H1 (cell line): ENCODE measurements at regions not wholly inside any gene's neighbourhood (a gene's known extent, or its start where the extent isn't known, plus 50 kb on each side); places are given as distances from the start of the nearest gene placed in this dataset.

Experiments used
- CTCF ChIA-PET: fragments of 300-600 bp; sonication (Branson Sonifier 250); formaldehyde crosslinking; loops from one replicate; lab custom pipeline; 2021; ENCODE audit not compliant: partially characterized antibody; lab: Charles Lee
- POLR2A ChIA-PET: fragments of 300-600 bp; sonication (Branson Sonifier 250); formaldehyde crosslinking; loops from one replicate; lab custom pipeline; 2021; ENCODE audit warnings: inconsistent platforms; ENCODE audit not compliant: partially characterized antibody; lab: Charles Lee
- DNase-seq, 2 experiments: peaks; one replicate each; pipeline versions ENCODE4 v3.0.0 to v3.0.0-alpha.2; 2010 to 2022; ENCODE audit warnings: low spot score in 2 of 2, low read depth in 1 of 2, mixed read lengths in 1 of 2
- FAIRE-seq: peaks from 2 replicates; lab custom pipeline; 2011; peaks lifted over from hg19 to GRCh38; lab: Jason Lieb, UNC
- H2AFZ ChIP-seq: 2 replicates; pipeline ENCODE4 v1.8.1; 2012; ENCODE audit warnings: low read length, inconsistent platforms
- H2AK5ac ChIP-seq: 2 replicates; pipeline ENCODE4 v1.6.1; 2013; ENCODE audit warnings: low read depth, low read length
- H2BK120ac ChIP-seq: replicated peaks from 2 replicates; pipeline ENCODE3; 2013; ENCODE audit warnings: low read depth, low read length, inconsistent platforms
- H2BK12ac ChIP-seq: 2 replicates; pipeline ENCODE4 v1.6.1; 2013; ENCODE audit warnings: low read depth, low read length
- H2BK15ac ChIP-seq: 2 replicates; pipeline ENCODE4 v1.6.1; 2013; ENCODE audit warnings: low read length
- H2BK20ac ChIP-seq: 2 replicates; pipeline ENCODE4 v1.6.1; 2013; ENCODE audit warnings: low read length
- H2BK5ac ChIP-seq: 2 replicates; pipeline ENCODE4 v1.6.1; 2013; ENCODE audit warnings: low read depth, low read length
- H3K14ac ChIP-seq: 2 replicates; pipeline ENCODE4 v1.6.1; 2013; ENCODE audit warnings: inconsistent platforms; ENCODE audit not compliant: insufficient read length
- H3K18ac ChIP-seq: 2 replicates; pipeline ENCODE4 v1.6.1; 2013; ENCODE audit warnings: low read length; ENCODE audit errors: extremely low read depth
- H3K23ac ChIP-seq: 2 replicates; pipeline ENCODE4 v1.6.1; 2013; ENCODE audit warnings: inconsistent platforms; ENCODE audit not compliant: insufficient read length
- H3K23me2 ChIP-seq: 2 replicates; pipeline ENCODE4 v1.6.1; 2013; ENCODE audit warnings: low read depth, low read length
- H3K27ac ChIP-seq: 2 replicates; pipeline ENCODE4 v1.6.1; 2011; ENCODE audit warnings: low read depth, low read length, inconsistent platforms
- H3K27me3 ChIP-seq, 4 experiments: replicated peaks in 1 of 4; 1 replicate in 1 of 4; 2 replicates in 3 of 4; pipeline versions ENCODE4 v1.6.1 to v1.8.1; 2011 to 2013; ENCODE audit warnings: low read length in 3 of 4, mild to moderate bottlenecking in 3 of 4, inconsistent platforms in 2 of 4, mixed read lengths in 2 of 4, moderate library complexity in 1 of 4; ENCODE audit not compliant: control insufficient read depth in 3 of 4, insufficient read depth in 3 of 4; ENCODE audit errors: extremely low read depth in 1 of 4
- H3K36me3 ChIP-seq, 4 experiments: 2 replicates each; pipeline versions ENCODE4 v1.6.1 to v1.8.1; 2011 to 2013; ENCODE audit warnings: mild to moderate bottlenecking in 4 of 4, low read length in 3 of 4, moderate library complexity in 2 of 4, control low read depth in 1 of 4, inconsistent platforms in 1 of 4; ENCODE audit not compliant: insufficient read depth in 4 of 4, control insufficient read depth in 2 of 4
- H3K4ac ChIP-seq: replicated peaks from 2 replicates; pipeline ENCODE3; 2013; ENCODE audit warnings: low read length, low read depth, mixed read lengths, inconsistent platforms; ENCODE audit not compliant: insufficient read length
- H3K4me1 ChIP-seq, 4 experiments: replicated peaks in 1 of 4; 1 replicate in 1 of 4; 2 replicates in 3 of 4; pipeline versions ENCODE4 v1.6.1 to v1.8.1; 2011 to 2013; ENCODE audit warnings: low read length in 3 of 4, inconsistent platforms in 2 of 4, mixed read lengths in 1 of 4; ENCODE audit not compliant: insufficient read depth in 4 of 4, control insufficient read depth in 3 of 4
- H3K4me2 ChIP-seq, 2 experiments: 2 replicates each; pipeline versions ENCODE4 v1.6.1 to v1.8.1; 2011 to 2013; ENCODE audit warnings: low read depth in 2 of 2, low read length in 2 of 2, control low read depth in 1 of 2, inconsistent platforms in 1 of 2, mild to moderate bottlenecking in 1 of 2; ENCODE audit not compliant: insufficient read depth in 1 of 2
- H3K4me3 ChIP-seq, 4 experiments: fragments of 200-600, 300-600 bp in 1 of 4; sonication (generic), shearing (Covaris generic), sonication (Bioruptor Twin) in 1 of 4; 2 replicates each; pipeline versions ENCODE4 v1.5.1 to v1.8.1; 2011 to 2016; ENCODE audit warnings: low read length in 4 of 4, low read depth in 3 of 4, control low read depth in 2 of 4, inconsistent platforms in 2 of 4, mild to moderate bottlenecking in 2 of 4, mixed read lengths in 1 of 4, moderate library complexity in 1 of 4; ENCODE audit not compliant: insufficient read depth in 2 of 4; ENCODE audit errors: extremely low read depth in 1 of 4
- H3K56ac ChIP-seq: replicated peaks from 2 replicates; pipeline ENCODE3; 2013; ENCODE audit warnings: low read depth, mild to moderate bottlenecking, mixed read lengths, low read length, inconsistent platforms; ENCODE audit not compliant: insufficient read length
- H3K79me1 ChIP-seq: 2 replicates; pipeline ENCODE4 v1.6.1; 2013; ENCODE audit warnings: low read depth, low read length, control low read depth
- H3K79me2 ChIP-seq, 2 experiments: 2 replicates each; pipeline versions ENCODE4 v1.6.1 to v1.8.1; 2012 to 2013; ENCODE audit warnings: low read length in 2 of 2, mild to moderate bottlenecking in 2 of 2, inconsistent platforms in 1 of 2; ENCODE audit not compliant: insufficient read depth in 2 of 2, control insufficient read depth in 1 of 2
- H3K9ac ChIP-seq, 4 experiments: replicated peaks in 1 of 4; 1 replicate in 1 of 4; 2 replicates in 3 of 4; pipeline versions ENCODE4 v1.6.1 to v1.8.1; 2011 to 2013; ENCODE audit warnings: low read depth in 3 of 4, low read length in 3 of 4, control low read depth in 2 of 4, mild to moderate bottlenecking in 2 of 4, moderate library complexity in 2 of 4, inconsistent platforms in 1 of 4; ENCODE audit errors: extremely low read depth in 1 of 4
- H3K9me3 ChIP-seq, 2 experiments: 2 replicates each; pipeline versions ENCODE4 v1.6.1 to v1.8.1; 2012 to 2013; ENCODE audit warnings: mild to moderate bottlenecking in 2 of 2, moderate library complexity in 2 of 2, control low read depth in 1 of 2, inconsistent platforms in 1 of 2, low read depth in 1 of 2, low read length in 1 of 2, mixed read lengths in 1 of 2; ENCODE audit not compliant: insufficient read depth in 2 of 2
- H4K20me1 ChIP-seq, 2 experiments: replicated peaks in 1 of 2; 2 replicates each; pipeline versions ENCODE3 to v1.8.1; 2011 to 2013; ENCODE audit warnings: inconsistent platforms in 2 of 2, low read length in 2 of 2, mild to moderate bottlenecking in 1 of 2; ENCODE audit not compliant: insufficient read depth in 2 of 2, control insufficient read depth in 1 of 2
- H4K5ac ChIP-seq: 2 replicates; pipeline ENCODE4 v1.6.1; 2013; ENCODE audit warnings: low read length, low read depth, mixed read lengths, inconsistent platforms; ENCODE audit not compliant: insufficient read length
- H4K8ac ChIP-seq: 2 replicates; pipeline ENCODE4 v1.8.0; 2013; ENCODE audit warnings: mild to moderate bottlenecking, moderate library complexity, low read length, inconsistent platforms; ENCODE audit not compliant: insufficient read depth; ENCODE audit errors: extremely low read depth
- H4K91ac ChIP-seq: replicated peaks from 2 replicates; pipeline ENCODE3; 2013; ENCODE audit warnings: low read length, mixed read lengths, inconsistent platforms; ENCODE audit not compliant: insufficient read length
- BACH1 ChIP-seq: IDR thresholded peaks from 2 replicates; pipeline ENCODE4 v1.6.1; 2012; ENCODE audit warnings: low read length, improper control_type of control experiment
- CREB1 ChIP-seq: IDR thresholded peaks from 2 replicates; pipeline ENCODE4 v1.6.1; 2012; ENCODE audit warnings: inconsistent platforms
- PHF8 ChIP-seq: fragments of 200-600 bp; sonication (generic); conservative IDR thresholded peaks from 2 replicates; pipeline ENCODE4 v1.7.1; 2012; ENCODE audit warnings: low read depth, mild to moderate bottlenecking, inconsistent platforms, low read length, moderate library complexity

DNA sequence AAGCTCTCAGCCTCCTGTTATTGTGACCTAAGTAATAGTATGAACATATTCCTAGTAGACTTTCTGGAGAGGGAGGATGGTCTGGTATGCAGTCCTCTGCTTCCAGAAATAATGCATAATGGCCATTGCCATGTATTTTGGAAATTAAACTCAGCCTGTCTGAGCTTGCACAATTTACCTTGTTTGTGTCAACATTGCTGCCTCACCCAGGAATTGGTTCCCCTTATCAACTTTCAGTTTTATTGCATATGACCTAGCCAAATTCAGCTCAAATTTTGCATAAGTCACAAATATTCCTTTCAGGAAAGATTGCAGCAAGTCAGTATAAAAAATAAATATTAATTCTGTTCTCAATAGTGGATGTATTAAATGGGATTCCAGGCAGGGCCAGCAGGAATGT lies 101.9 kb upstream of the SLC5A9 start:
- Histone ChIP-seq H2AFZ (no peak overlapping the region), H3K27me3 (no peaks in the 10 kb centered on the region), H2BK5ac (no peak overlapping the region), H3K36me3 (no peaks in the 10 kb centered on the region), H3K23ac (no peak overlapping the region), H2AK5ac (no peak overlapping the region), H3K4ac (no peak overlapping the region), H3K79me1 (no peaks in the 10 kb centered on the region), H3K9me3 (no peaks in the 10 kb centered on the region), H2BK20ac (no peak overlapping the region), H3K4me1 (no peaks in the 10 kb centered on the region), H3K79me2 (no peaks in the 10 kb centered on the region), H3K18ac (no peak overlapping the region), H3K27ac (no peak overlapping the region), H4K8ac (no peak overlapping the region), H3K4me2 (no peak overlapping the region), H2BK15ac (no peak overlapping the region), H3K56ac (no peak overlapping the region), H3K23me2 (no peaks in the 10 kb centered on the region), H3K4me3 (no peak overlapping the region), H2BK12ac (no peak overlapping the region), H2BK120ac (no peak overlapping the region), H3K9ac (no peak overlapping the region), H4K20me1 (no peaks in the 10 kb centered on the region), H4K91ac (no peak overlapping the region), H4K5ac (no peak overlapping the region), H3K14ac (no peak overlapping the region)
- ChIA-PET CTCF (interaction anchor here (1.0 to 2.0 kb wide), 5 partner anchors 10 to 117 kb away, joined by 3 to 5 read pairs (median 3); no protein-coding TSS in a partner anchor), POLR2A (no interaction called here)
- TF ChIP-seq PHF8 (no peak), CREB1 (no peak), BACH1 (no peak)
- FAIRE-seq (no peak), DNase-seq (no peak)
